ENCODE measurements at regions not wholly inside any gene's neighbourhood (a gene's known extent, or its start where the extent isn't known, plus 50 kb on each side); places are given as distances from the start of the nearest gene placed in this dataset.

GRCh38 chr5:166178411-166179080, 2112.9 kb upstream of the WWC1 start:
- no peak overlapping the region for H3K27ac ChIP-seq
- WGBS, 2 experiments (ENCODE audit: low coverage in 1 of 2, low lambda C conversion rate in 2 of 2, missing lambda C conversion rate in 2 of 2), result 3 to 5% methylated on average over 8 of the region's 8 CpGs
- H3K79me2 ChIP-seq (ENCODE audit: insufficient read depth), result no peaks in the 10 kb centered on the region
- no peak for DNase-seq
- H3F3A ChIP-seq (ENCODE audit: insufficient read depth), result no peaks in the 10 kb centered on the region
- H3K4me1 ChIP-seq (ENCODE audit: insufficient read depth), result no peaks in the 10 kb centered on the region
- H4K20me1 ChIP-seq (ENCODE audit: insufficient read depth), result no peaks in the 10 kb centered on the region
- H3K9me2 ChIP-seq (ENCODE audit: insufficient read depth), result no peaks in the 10 kb centered on the region
- no peak overlapping the region for H3K9ac ChIP-seq
- no peak for TF ChIP-seq EZH2 (IDR thresholded peaks at IDR 0.05; ENCODE audit: insufficient read depth, poor library complexity, severe bottlenecking)
- TF ChIP-seq EZH2phosphoT487 (IDR thresholded peaks at IDR 0.05; ENCODE audit: insufficient read depth, low read depth), result no peak
- no peaks in the 10 kb centered on the region for H3K36me3 ChIP-seq (ENCODE audit: low read depth)
- no peak overlapping the region for H3K4me3 ChIP-seq
- no peaks in the 10 kb centered on the region for H3K27me3 ChIP-seq (replicated peaks; ENCODE audit: insufficient read depth)
- H3K4me2 ChIP-seq (ENCODE audit: unreplicated experiment), result no peak overlapping the region
- H3K9me3 ChIP-seq (ENCODE audit: low read depth), result no peaks in the 10 kb centered on the region
- in situ Hi-C loops (cut with MboI), result no loop called here
- no peak overlapping the region for H2AFZ ChIP-seq

DNA sequence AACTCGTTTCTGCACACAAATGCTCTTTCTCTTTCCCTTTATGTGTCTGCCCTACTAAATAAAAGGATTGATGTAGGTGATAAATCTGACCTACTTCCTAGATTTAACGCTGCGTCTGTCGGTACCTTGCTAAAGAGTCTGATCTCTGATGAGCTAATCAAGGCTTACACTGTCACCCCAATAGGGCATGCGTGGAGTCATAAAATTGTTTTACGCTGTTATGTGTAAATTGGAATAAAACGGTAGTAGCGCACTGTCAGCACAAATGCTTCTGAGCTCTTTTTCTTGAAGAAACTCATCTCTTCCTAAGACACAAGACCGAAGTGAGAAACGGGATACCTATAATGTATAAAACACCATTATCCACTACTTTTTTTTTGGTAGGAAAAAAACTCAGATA, 2106.3 kb upstream of the WWC1 start:
- no peaks in the 10 kb centered on the region for H3K9me2 ChIP-seq (ENCODE audit: insufficient read depth)
- DNase-seq, result no peak
- no peaks in the 10 kb centered on the region for H4K20me1 ChIP-seq (ENCODE audit: insufficient read depth)

DNA sequence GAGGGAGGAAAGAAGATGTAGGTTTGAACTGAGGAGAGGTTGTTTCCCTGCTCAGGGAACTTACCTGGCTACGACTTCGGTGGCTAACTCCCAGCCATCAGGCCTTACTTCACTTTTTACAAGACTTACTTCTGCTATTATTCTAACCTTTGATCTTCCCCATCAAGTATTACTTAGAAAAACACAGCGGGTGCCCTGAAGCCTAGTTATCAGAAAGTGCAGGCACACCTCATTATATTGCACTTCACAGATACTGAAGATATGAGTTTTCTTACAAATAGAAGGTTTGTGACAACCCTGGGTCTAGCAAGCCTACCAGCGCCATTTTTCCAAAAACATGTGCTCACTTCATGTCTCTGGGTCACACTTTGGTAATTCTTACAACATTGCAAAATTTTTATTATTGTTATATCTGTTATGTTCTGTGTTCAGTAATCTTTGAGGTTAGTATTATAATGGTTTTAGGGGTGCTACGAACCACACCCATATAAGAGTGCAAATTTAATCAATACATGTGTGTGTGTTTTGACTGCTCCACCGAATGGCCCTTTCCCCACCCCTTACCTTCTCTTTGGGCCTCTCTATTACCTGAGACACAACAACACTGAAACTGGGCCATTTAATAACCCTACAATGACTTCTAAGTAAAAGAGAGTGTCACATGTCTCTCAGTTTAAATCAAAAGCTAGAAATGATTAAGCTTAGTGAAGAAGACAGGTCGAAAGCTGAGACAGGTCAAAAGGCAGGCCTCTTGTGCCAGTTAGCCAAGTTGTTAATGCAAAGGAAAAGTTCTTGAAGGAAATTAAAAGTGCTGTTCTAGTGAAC, 2102.7 kb upstream of the WWC1 start:
- Histone ChIP-seq H3K4me1 (ENCODE audit: insufficient read depth) (no peaks in the 10 kb centered on the region), H3K4me3 (no peak overlapping the region), H3K79me2 (ENCODE audit: insufficient read depth) (no peaks in the 10 kb centered on the region), H3F3A (ENCODE audit: insufficient read depth) (no peaks in the 10 kb centered on the region), H3K36me3 (ENCODE audit: low read depth) (no peaks in the 10 kb centered on the region), H3K4me2 (ENCODE audit: unreplicated experiment) (no peak overlapping the region), H3K27ac (no peak overlapping the region), H3K27me3 (replicated peaks; ENCODE audit: insufficient read depth) (no peaks in the 10 kb centered on the region), H3K9me3 (ENCODE audit: low read depth) (no peaks in the 10 kb centered on the region), H3K9ac (no peak overlapping the region), H3K9me2 (ENCODE audit: insufficient read depth) (no peaks in the 10 kb centered on the region), H4K20me1 (ENCODE audit: insufficient read depth) (no peaks in the 10 kb centered on the region), H2AFZ (no peak overlapping the region)
- WGBS, 2 experiments (ENCODE audit: low coverage in 1 of 2, low lambda C conversion rate in 2 of 2, missing lambda C conversion rate in 2 of 2), result 18 to 22% methylated on average over 7 of the region's 7 CpGs
- DNase-seq, result no peak
- no peak for TF ChIP-seq EZH2phosphoT487 (IDR thresholded peaks at IDR 0.05; ENCODE audit: insufficient read depth, low read depth)
- TF ChIP-seq EZH2 (IDR thresholded peaks at IDR 0.05; ENCODE audit: insufficient read depth, poor library complexity, severe bottlenecking), result no peak
- in situ Hi-C loops (cut with MboI), result no loop called here

More for the DNA sequence above, 2106.3 kb upstream of the WWC1 start:
- WGBS, 2 experiments (ENCODE audit: low coverage in 1 of 2, low lambda C conversion rate in 2 of 2, missing lambda C conversion rate in 2 of 2), result 43 to 48% methylated on average over 10 of the region's 10 CpGs
- H3K27me3 ChIP-seq (replicated peaks; ENCODE audit: insufficient read depth), result no peaks in the 10 kb centered on the region
- H3K4me1 ChIP-seq (ENCODE audit: insufficient read depth), result no peaks in the 10 kb centered on the region
- H3K27ac ChIP-seq, result no peak overlapping the region
- no peaks in the 10 kb centered on the region for H3K9me3 ChIP-seq (ENCODE audit: low read depth)
- H3K4me3 ChIP-seq, result no peak overlapping the region
- H3K9ac ChIP-seq, result no peak overlapping the region
- H2AFZ ChIP-seq, result no peak overlapping the region
- no peak for TF ChIP-seq EZH2 (IDR thresholded peaks at IDR 0.05; ENCODE audit: insufficient read depth, poor library complexity, severe bottlenecking)
- no peak for TF ChIP-seq EZH2phosphoT487 (IDR thresholded peaks at IDR 0.05; ENCODE audit: insufficient read depth, low read depth)
- H3K79me2 ChIP-seq (ENCODE audit: insufficient read depth), result no peaks in the 10 kb centered on the region
- H3F3A ChIP-seq (ENCODE audit: insufficient read depth), result no peaks in the 10 kb centered on the region
- H3K36me3 ChIP-seq (ENCODE audit: low read depth), result no peaks in the 10 kb centered on the region
- in situ Hi-C loops (cut with MboI), result no loop called here
- H3K4me2 ChIP-seq (ENCODE audit: unreplicated experiment), result no peak overlapping the region

DNA sequence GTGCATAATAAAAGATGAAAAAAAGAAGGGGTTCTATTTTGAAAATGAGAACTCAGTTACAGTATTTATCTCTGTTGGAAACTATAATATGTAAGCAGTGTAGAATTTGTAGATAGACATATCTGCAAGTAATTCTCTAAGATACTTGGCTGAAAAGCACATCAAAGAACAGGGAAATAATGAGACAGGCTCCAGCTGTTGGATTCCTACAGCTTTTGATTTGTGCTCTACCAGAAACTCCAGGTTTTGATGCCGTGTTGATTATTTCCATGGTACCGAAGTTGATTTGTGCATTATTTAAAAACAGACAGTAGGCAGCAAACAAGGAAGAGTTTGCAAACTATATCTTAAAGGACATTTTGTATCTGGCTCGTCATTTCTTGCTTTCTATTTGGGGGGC, 2098.7 kb upstream of the WWC1 start:
- H4K20me1 ChIP-seq (ENCODE audit: insufficient read depth), result no peaks in the 10 kb centered on the region

More for the DNA sequence above, 2098.7 kb upstream of the WWC1 start:
- in situ Hi-C loops (cut with MboI), result no loop called here
- no peak overlapping the region for H3K4me2 ChIP-seq (ENCODE audit: unreplicated experiment)
- H3K36me3 ChIP-seq (ENCODE audit: low read depth), result no peaks in the 10 kb centered on the region
- no peak for TF ChIP-seq EZH2 (IDR thresholded peaks at IDR 0.05; ENCODE audit: insufficient read depth, poor library complexity, severe bottlenecking)
- no peak for TF ChIP-seq EZH2phosphoT487 (IDR thresholded peaks at IDR 0.05; ENCODE audit: insufficient read depth, low read depth)
- DNase-seq, result no peak
- H3K9me2 ChIP-seq (ENCODE audit: insufficient read depth), result no peaks in the 10 kb centered on the region
- 3% methylated on average over 3 of the region's 3 CpGs for WGBS, 2 experiments (ENCODE audit: low coverage in 1 of 2, low lambda C conversion rate in 2 of 2, missing lambda C conversion rate in 2 of 2)
- H3K9ac ChIP-seq, result no peak overlapping the region
- no peaks in the 10 kb centered on the region for H3K9me3 ChIP-seq (ENCODE audit: low read depth)
- no peaks in the 10 kb centered on the region for H3F3A ChIP-seq (ENCODE audit: insufficient read depth)
- no peaks in the 10 kb centered on the region for H3K4me1 ChIP-seq (ENCODE audit: insufficient read depth)
- H3K79me2 ChIP-seq (ENCODE audit: insufficient read depth), result no peaks in the 10 kb centered on the region
- no peak overlapping the region for H3K27ac ChIP-seq
- no peak overlapping the region for H2AFZ ChIP-seq
- no peaks in the 10 kb centered on the region for H3K27me3 ChIP-seq (replicated peaks; ENCODE audit: insufficient read depth)
- no peak overlapping the region for H3K4me3 ChIP-seq
